ENCODE measurements at regions not wholly inside any gene's neighbourhood (a gene's known extent, or its start where the extent isn't known, plus 50 kb on each side); places are given as distances from the start of the nearest gene placed in this dataset.

DNA sequence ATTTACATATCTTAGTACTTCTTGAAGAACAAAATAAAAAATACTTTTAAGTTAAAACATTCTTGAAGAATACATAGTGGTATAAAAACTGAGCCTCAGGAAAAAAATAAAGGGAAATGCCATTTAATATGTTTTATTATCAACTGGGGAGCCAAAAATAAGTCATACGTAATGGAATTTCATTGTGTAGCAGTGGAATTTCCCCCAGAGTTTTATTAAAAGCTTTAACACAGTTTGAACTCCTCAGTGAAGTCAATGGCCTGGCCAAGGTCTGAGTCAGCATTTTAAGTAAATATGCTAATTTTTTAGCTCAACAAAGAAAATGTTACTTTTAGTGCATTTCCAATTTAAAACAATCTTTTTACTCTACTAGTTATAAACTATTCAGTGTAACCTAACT, 350.1 kb upstream of the ATP2B1 start:
- H3K4me1 ChIP-seq (ENCODE audit: control insufficient read depth in 1 of 2, low read depth in 2 of 2): peaks cover 10 to 13% of the 10 kb centered on the region in 2 donors
- no peaks in the 10 kb centered on the region for H3K36me3 ChIP-seq
- DNase-seq (ENCODE audit: low spot score) (no peak), ATAC-seq (ENCODE audit: insufficient number of reproducible peaks, low FRiP score, low read depth) (no peak)
- no peak overlapping the region for H3K27ac ChIP-seq
- no peaks in the 10 kb centered on the region for H3K27me3 ChIP-seq (replicated peaks; ENCODE audit: insufficient read depth)
- TF ChIP-seq, protein P1, sequence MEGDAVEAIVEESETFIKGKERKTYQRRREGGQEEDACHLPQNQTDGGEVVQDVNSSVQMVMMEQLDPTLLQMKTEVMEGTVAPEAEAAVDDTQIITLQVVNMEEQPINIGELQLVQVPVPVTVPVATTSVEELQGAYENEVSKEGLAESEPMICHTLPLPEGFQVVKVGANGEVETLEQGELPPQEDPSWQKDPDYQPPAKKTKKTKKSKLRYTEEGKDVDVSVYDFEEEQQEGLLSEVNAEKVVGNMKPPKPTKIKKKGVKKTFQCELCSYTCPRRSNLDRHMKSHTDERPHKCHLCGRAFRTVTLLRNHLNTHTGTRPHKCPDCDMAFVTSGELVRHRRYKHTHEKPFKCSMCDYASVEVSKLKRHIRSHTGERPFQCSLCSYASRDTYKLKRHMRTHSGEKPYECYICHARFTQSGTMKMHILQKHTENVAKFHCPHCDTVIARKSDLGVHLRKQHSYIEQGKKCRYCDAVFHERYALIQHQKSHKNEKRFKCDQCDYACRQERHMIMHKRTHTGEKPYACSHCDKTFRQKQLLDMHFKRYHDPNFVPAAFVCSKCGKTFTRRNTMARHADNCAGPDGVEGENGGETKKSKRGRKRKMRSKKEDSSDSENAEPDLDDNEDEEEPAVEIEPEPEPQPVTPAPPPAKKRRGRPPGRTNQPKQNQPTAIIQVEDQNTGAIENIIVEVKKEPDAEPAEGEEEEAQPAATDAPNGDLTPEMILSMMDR (IDR thresholded peaks at IDR 0.05): no peak
- H3K4me3 ChIP-seq: no peak overlapping the region
- no peaks in the 10 kb centered on the region for H3K9me3 ChIP-seq

DNA sequence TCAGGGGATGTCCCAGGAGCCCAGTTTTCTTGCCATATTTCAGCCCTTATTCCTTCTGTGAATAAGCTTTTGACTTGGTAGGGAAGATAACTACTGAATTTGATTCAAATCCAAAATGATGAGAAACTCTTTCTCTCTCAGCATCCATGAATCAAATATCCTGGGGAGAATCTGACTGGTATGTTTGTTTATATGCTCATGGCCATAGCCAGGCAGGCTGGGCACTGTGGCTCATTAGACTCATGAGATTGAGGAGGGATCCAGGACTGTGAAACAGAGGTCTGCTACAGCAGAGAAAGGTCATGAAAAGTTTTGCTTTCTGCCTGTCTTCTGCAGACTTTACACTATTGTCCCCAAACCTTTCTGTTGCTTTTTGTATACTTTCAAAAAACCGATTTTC, 346.4 kb upstream of the ATP2B1 start:
- H3K9me3 ChIP-seq: no peaks in the 10 kb centered on the region
- ATAC-seq (ENCODE audit: insufficient number of reproducible peaks, low FRiP score, low read depth) (no peak), DNase-seq (ENCODE audit: low spot score) (no peak)
- H3K4me3 ChIP-seq: no peak overlapping the region
- peaks cover 0 to 4% of the 10 kb centered on the region in 2 donors for H3K4me1 ChIP-seq (ENCODE audit: control insufficient read depth in 1 of 2, low read depth in 2 of 2)
- TF ChIP-seq, protein P1 (IDR thresholded peaks at IDR 0.05): no peak
- no peaks in the 10 kb centered on the region for H3K27me3 ChIP-seq (replicated peaks; ENCODE audit: insufficient read depth)
- no peak overlapping the region for H3K27ac ChIP-seq
- no peaks in the 10 kb centered on the region for H3K36me3 ChIP-seq

DNA sequence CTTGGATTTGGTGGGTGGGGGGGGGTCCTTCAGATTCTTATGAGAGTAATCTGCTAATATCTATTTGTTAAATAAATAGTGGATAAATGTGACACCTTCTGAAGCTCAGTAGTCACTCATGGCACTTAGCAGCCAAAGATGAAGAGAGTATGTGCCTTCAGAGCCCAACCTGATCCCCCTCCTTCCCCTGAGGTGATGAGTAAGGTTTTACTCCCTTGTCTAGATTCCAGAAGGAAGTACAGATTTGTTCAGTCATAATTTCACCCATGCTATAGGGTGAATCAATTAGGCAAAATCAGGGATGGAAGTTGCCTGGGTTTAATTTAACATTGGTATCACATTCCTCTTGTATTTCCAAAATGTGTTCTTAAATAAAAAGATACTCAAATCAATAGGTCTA, 340.3 kb upstream of the ATP2B1 start:
- ATAC-seq (ENCODE audit: insufficient number of reproducible peaks, low FRiP score, low read depth) (no peak), DNase-seq (ENCODE audit: low spot score) (no peak)
- Histone ChIP-seq H3K4me1 (ENCODE audit: control insufficient read depth in 1 of 2, low read depth in 2 of 2) (no peaks in the 10 kb centered on the region), H3K9me3 (no peaks in the 10 kb centered on the region), H3K27ac (no peak overlapping the region), H3K4me3 (no peak overlapping the region), H3K36me3 (no peaks in the 10 kb centered on the region), H3K27me3 (replicated peaks; ENCODE audit: insufficient read depth) (no peaks in the 10 kb centered on the region)
- TF ChIP-seq, protein P1 (IDR thresholded peaks at IDR 0.05): no peak

DNA sequence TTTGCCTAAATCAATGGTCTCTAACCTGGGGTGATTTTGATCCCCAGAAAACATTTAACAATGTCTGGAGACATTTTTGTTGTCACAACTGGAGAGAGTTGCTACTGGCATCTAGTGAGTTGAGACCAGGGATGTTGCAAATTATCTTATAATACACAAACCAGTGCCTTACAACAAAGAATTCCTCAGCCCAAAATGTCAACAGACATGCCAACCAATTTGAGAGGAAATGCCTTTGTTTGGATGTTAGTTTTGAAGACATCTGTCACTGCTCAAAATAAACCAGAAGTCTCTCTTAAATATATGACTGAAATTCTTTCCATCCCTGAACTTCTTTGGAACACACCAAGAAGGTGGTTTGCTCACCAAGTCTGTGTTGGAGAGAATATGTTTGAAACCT, 336.9 kb upstream of the ATP2B1 start:
- Histone ChIP-seq H3K36me3 (no peaks in the 10 kb centered on the region), H3K27ac (no peak overlapping the region), H3K9me3 (no peaks in the 10 kb centered on the region), H3K27me3 (replicated peaks; ENCODE audit: insufficient read depth) (no peaks in the 10 kb centered on the region), H3K4me3 (no peak overlapping the region), H3K4me1 (ENCODE audit: control insufficient read depth in 1 of 2, low read depth in 2 of 2) (no peaks in the 10 kb centered on the region)
- no peak for ATAC-seq (ENCODE audit: insufficient number of reproducible peaks, low FRiP score, low read depth)
- DNase-seq (ENCODE audit: low spot score): no peak
- TF ChIP-seq, protein P1 (IDR thresholded peaks at IDR 0.05): no peak

DNA sequence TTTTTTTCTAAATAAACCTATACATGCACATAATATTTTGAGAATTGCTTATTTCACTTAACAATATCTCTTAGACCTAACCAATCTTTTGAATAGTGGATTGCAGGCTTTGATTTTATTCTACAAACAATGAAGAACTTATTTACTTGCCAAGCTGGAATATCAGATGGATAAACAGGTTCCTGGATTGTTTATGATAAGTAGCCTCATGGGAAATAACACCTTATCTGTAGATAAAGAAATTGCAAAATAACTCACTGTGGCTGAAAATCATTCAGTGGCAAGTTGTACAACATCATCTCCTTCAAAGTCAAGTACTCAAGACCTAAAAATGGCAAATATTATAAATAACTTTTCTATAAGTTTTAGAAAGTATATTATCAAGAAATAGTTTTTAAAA, 335.4 kb upstream of the ATP2B1 start:
- H3K9me3 ChIP-seq: no peaks in the 10 kb centered on the region
- TF ChIP-seq, protein P1 (IDR thresholded peaks at IDR 0.05): no peak
- no peak overlapping the region for H3K27ac ChIP-seq
- no peaks in the 10 kb centered on the region for H3K4me1 ChIP-seq (ENCODE audit: control insufficient read depth in 1 of 2, low read depth in 2 of 2)
- ATAC-seq (ENCODE audit: insufficient number of reproducible peaks, low FRiP score, low read depth) (no peak), DNase-seq (ENCODE audit: low spot score) (no peak)
- no peak overlapping the region for H3K4me3 ChIP-seq
- no peaks in the 10 kb centered on the region for H3K27me3 ChIP-seq (replicated peaks; ENCODE audit: insufficient read depth)
- no peaks in the 10 kb centered on the region for H3K36me3 ChIP-seq
